ENCODE measurements at regions not wholly inside any gene's neighbourhood (a gene's known extent, or its start where the extent isn't known, plus 50 kb on each side); places are given as distances from the start of the nearest gene placed in this dataset.

- no peak for TF ChIP-seq CTCF (IDR thresholded peaks at IDR 0.05; ENCODE audit: extremely low read depth in 1 of 2, insufficient read depth in 1 of 2, low read depth in 1 of 2, low read length in 2 of 2)
- no peak for TF ChIP-seq MAX (IDR thresholded peaks at IDR 0.05; ENCODE audit: insufficient read depth, insufficient read length)
- no peak for TF ChIP-seq EZH2 (IDR thresholded peaks at IDR 0.05; ENCODE audit: borderline replicate concordance, low read depth, low read length, severe bottlenecking)
- no peak for TF ChIP-seq POLR2A (IDR thresholded peaks at IDR 0.05; ENCODE audit: low read depth, low read length)
Observed at GRCh38 chr6:40720375-40720748, 133.2 kb upstream of the LRFN2 start.
